IPS DF 19.7 (cell line): ENCODE measurements at regions not wholly inside any gene's neighbourhood (a gene's known extent, or its start where the extent isn't known, plus 50 kb on each side); places are given as distances from the start of the nearest gene placed in this dataset.

Experiments
- DNase-seq: peaks from one replicate; pipeline ENCODE4 v3.0.0-alpha.2; 2013; ENCODE audit warnings: low read depth, low spot score

DNA sequence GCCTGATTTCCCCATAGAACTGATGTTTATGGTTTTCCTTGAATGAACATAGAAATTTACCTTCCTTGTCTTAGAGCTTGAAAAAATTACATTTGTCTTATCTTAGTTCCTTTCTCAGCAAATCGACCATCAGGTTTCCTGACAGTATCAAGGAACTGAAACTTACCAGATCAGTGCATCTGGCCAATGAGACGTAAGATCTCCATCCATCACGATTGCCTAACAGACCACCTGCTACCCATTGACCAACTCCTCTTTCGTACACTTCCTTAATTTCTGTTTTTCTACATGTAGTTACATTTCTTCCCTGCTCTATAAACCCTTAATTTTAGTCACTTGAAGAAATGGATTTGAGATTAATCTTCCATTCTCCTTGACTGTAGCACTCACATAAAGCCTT is 57.4 kb upstream of the TMPRSS15 start:
- DNase-seq: no peak

- no peak for DNase-seq
Measured at GRCh38 chr21:18461743-18462142, 58.2 kb upstream of the TMPRSS15 start.

DNA sequence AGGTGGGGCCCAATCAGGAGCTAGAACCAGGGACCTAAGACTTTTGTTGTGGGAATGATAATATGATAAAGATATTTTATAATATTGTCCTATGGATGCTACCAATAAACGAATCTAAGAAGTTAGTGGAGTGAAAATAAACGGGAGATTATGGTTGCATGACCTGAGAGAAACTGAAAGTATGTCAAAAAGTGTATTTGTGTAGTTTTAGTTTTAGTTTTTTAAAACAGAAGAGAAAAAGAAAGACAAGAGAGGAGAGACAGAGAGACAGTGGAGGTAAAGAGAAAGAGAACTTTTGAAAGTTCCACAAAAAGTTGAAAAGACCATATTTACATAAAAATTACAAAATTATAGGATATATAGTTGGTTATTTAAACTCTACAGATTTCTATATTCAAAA is 64.1 kb upstream of the TMPRSS15 start:
- DNase-seq: no peak

- DNase-seq: no peak
Measured at GRCh38 chr21:18468790-18469189, 65.2 kb upstream of the TMPRSS15 start.

- DNase-seq: no peak
Measured at GRCh38 chr21:18476639-18477038, 73.1 kb upstream of the TMPRSS15 start.

DNA sequence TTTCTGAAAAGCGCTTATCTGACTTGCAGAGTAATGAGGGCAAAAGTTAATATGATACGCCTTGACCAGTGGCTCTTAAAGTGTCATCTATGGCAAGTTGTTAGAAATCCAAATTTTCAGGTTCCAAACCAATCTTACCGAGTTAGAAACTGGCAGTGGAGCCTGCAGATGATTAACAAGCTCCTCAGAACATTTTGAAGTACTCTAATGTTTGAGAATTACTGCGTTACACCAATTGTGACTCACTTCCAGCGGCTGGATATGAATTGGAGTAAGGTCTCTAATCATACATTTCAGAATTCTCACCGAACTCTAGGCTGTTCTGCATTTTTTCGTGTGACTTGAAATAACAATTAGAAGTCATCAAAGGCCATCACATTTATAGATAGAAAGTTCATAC is 73.5 kb upstream of the TMPRSS15 start:
- no peak for DNase-seq

- no peak for DNase-seq
Measured at GRCh38 chr21:18478513-18478912, 74.9 kb upstream of the TMPRSS15 start.

GRCh38 chr21:18488252-18488651 is 84.7 kb upstream of the TMPRSS15 start:
- no peak for DNase-seq

DNA sequence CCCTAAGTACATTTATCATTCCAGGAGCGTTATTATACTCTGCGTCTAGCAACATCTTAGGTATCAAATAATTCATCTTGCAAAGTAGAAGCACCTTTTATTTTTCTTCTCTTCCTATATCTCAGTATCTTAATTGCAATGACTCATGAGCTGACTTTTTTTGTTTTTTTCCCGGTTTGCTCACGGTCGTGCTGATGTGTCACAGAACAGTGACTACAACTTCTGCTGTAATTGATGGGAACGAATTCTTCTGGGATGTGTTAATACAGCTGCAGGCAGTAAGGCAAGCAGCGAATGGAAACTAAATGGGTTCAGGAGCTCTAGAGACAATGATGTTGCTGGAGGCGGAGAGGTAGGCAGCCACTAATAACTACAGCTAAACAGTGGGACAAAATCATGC is 89.8 kb upstream of the TMPRSS15 start:
- no peak for DNase-seq

DNA sequence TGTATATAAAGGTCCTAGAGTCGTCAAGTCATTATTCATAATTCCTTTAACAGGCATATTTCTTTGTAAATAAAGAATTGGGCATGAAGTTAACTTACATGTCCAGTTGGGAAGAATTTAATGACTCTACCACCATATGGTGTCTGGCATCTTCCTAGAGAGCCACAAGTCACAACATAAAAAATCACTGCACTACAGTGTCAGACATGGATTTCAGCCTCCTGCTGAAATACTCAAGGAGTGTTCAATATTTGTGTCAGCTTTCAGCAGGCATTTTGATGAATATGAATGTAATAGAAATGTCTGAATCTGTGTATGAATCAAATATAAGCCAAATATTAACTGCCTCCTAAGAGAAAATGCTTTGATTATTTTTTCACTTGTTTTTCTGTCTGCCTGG is 91.9 kb upstream of the TMPRSS15 start:
- no peak for DNase-seq

DNA sequence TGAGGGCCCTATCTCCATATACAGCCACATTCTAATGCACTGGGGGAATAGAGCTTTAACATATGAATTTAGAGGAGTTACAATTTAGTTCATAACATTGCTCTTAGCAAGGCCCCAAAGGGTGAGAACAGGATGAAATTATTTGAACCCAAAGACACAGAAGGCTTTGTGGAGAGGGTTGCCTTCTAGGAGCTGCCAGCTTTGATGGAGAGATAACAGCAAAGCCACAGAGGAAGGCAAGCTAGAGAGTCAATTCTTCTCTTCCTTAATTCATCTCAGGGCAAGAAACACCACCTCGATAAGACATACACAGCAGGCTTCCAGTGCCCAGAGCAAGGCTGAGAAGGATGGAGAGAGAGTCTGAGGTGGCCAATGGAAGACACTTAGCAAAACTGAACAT is 94.8 kb upstream of the TMPRSS15 start:
- DNase-seq: no peak

DNA sequence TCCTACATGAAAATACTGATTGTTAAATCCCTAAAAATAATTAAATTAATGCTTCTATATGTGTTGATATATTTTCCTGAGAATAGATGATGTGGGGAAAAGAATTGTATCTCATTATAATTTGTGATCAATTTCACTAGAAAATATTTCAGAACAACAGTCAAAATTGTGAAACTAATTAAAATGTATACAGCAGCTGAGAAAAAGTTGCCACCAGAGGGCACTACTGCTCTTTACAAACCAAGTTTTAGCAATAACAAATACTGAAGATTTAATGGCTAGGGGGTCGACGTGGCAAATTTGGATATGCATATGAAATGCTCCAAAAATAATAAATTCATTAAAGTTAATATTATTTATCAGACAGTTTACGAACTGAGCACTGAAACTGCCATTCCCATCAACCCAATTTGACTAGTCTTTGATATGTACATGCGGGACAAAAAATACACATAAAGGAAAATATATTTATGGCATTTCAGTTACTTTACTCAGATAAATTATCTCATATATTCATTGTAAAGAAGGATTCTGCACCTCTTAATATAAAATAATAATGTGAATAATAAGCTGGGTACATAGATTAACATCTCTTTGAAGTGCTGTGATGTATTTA is 96.3 kb upstream of the TMPRSS15 start:
- DNase-seq: peak; percentile 3

- no peak for DNase-seq
Measured at GRCh38 chr21:18518054-18518481, 114.5 kb upstream of the TMPRSS15 start.

DNA sequence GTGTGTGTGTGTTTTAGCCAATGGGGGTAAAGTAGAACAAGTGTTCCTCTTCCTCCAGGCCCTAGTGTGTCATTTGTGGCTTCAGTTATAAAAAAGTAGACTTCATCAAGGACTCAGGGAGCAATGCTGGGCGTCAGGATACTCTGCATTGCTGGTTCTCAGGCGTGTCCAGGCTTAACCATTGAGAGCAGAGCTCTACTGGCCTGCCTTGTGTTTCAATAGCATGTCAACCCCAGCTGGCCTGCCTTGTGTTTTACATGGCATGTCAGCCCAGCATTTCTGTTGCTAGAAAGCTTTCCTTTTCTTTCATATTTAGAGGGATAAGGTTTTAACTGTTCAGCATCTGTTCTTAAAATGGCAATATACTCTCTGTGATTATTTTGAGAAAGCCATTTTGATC is 117.6 kb upstream of the TMPRSS15 start:
- DNase-seq: no peak

- no peak for DNase-seq
Measured at GRCh38 chr21:18522181-18522972, 118.8 kb upstream of the TMPRSS15 start.

DNA sequence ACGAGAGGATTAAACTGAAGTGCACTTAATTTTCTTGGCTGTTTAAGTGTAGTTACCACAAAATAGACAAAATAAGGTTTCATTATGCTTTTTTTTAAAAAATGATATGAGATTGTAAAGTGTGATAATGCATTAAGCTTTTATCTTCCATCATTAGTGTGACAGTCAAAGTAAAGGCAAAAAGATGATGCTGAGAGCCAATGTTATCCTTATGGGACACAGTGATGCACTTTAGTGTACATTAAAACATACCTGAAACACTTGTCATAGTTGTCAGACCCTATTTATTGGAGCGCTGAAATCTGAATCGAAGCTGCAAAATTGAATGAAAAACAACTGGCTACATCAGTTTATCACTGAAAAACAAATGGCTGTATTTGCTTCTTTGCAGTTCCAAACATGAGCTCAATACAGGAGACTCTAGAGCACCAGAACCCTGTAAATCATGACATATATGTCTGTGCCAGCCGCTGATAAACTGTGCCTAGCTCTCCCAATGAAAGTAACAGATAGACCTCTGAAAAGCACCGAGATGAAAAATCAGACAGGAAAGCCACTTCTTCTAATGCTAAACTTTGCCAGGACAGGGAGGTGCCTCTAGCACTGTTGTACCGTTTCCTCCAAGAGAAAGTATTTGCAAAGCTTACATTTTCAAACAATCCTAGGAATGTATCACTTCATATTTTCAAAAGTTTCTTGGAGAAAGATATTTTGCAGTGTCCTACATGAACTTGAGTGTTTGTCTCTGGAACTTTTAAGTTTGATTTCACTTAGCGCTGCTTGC is 120.7 kb upstream of the TMPRSS15 start:
- no peak for DNase-seq

- DNase-seq: no peak
Measured at GRCh38 chr21:18529254-18529653, 125.7 kb upstream of the TMPRSS15 start.

DNA sequence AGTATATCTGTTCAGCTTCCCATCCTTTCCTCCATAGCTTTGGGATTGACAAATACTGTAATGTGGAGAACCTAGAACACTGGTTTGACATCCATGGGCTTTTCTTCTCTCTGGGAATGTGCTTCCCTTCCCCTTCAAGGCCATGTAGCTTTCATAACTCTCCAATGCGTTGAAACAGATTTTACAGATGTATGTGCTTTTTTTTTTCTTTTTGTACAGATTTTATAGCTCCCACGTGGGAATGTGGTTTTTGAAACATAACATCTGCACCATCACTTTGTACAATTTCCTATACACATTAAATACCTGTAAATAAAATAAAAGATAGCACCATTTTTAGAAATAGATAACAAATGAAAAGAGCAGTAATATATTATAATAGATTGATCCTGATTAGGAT is 138.5 kb upstream of the TMPRSS15 start:
- DNase-seq: no peak

- no peak for DNase-seq
Measured at GRCh38 chr21:18545908-18546307, 142.3 kb upstream of the TMPRSS15 start.

- DNase-seq: no peak
Measured at GRCh38 chr21:18547347-18547746, 143.8 kb upstream of the TMPRSS15 start.

DNA sequence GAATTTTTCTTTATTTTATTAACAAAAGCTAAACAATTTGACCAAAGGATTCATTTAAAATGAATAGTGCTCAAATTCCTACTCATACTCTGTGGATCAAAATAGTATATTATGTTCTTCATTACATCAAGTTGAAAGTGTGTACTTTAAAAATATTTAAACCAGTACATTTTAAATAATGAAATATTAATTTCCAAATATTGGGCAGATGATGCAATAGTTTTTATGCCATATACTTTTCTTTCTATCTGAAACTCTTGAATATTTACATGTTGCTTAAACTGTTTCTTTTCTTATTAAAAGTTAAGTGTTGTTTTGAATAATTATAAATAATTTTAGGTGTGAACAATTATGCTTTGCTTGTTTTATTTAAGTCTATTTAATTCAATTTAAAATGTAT is 144.7 kb upstream of the TMPRSS15 start:
- DNase-seq: no peak

- DNase-seq: no peak
Measured at GRCh38 chr21:18549214-18549905, 145.8 kb upstream of the TMPRSS15 start.
